Heart left ventricle (tissue), 13 donors: ENCODE measurements at regions not wholly inside any gene's neighbourhood (a gene's known extent, or its start where the extent isn't known, plus 50 kb on each side); places are given as distances from the start of the nearest gene placed in this dataset.

Source experiments
- POLR2A ChIP-seq, 2 donors: fragments of 450-650 bp; IDR thresholded peaks; one replicate each; pipeline ENCODE4 v1.6.1; 2017; ENCODE audit warnings: antibody characterized with exemption in 2 of 2, mild to moderate bottlenecking in 2 of 2, moderate library complexity in 2 of 2
- TF ChIP-seq, protein P1 (sequence below), 12 donors: fragments of 200-600 bp; sonication (generic) in 4 of 12; IDR thresholded peaks; one replicate each; pipeline versions ENCODE4 v1.5.0 to v1.8.0; 2018 to 2022; ENCODE audit warnings: antibody characterized with exemption in 12 of 12, mild to moderate bottlenecking in 5 of 12
- donor health status: ischemic (EF 13 %, LVEDD 7.1; RV severe dilation, severe dysfunction).
- donor health status: DM: no; HTN: yes; CAD: no.
- donor health status: DM: no; HTN: no; CAD: no.
- donor health status: ischemic (EF 25% LVEDD 6.9; RV normal size, moderate dysfunction).
- donor health status: ischemic (EF 25% LVEDD 5.7; RV mildly dilated, moderate dysfunction).
- donor health status: ischemic (EF 35%, LVEDD 5.7; RV mildly dilated, moderate dysfunction).
- donor health status: nonischemic (EF 11% LVEDD 7.7; RV severe dilation, severe dysfunction).
- donor health status: DM: yes; HTN: yes; CAD: no.
- donor health status: PGD.
- donor health status: ischemic (EF 29% LVEDD 5.4; RV normal size, mild dysfunction).
- donor health status: nonischemic (EF 23%, LVEDD 6.1; RV moderate dilation, normal function).

GRCh38 chr18:75923169-75923568 is 495.7 kb upstream of the SMIM21 start:
- no peak for TF ChIP-seq POLR2A (IDR thresholded peaks at IDR 0.05)
- TF ChIP-seq, protein P1, sequence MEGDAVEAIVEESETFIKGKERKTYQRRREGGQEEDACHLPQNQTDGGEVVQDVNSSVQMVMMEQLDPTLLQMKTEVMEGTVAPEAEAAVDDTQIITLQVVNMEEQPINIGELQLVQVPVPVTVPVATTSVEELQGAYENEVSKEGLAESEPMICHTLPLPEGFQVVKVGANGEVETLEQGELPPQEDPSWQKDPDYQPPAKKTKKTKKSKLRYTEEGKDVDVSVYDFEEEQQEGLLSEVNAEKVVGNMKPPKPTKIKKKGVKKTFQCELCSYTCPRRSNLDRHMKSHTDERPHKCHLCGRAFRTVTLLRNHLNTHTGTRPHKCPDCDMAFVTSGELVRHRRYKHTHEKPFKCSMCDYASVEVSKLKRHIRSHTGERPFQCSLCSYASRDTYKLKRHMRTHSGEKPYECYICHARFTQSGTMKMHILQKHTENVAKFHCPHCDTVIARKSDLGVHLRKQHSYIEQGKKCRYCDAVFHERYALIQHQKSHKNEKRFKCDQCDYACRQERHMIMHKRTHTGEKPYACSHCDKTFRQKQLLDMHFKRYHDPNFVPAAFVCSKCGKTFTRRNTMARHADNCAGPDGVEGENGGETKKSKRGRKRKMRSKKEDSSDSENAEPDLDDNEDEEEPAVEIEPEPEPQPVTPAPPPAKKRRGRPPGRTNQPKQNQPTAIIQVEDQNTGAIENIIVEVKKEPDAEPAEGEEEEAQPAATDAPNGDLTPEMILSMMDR (IDR thresholded peaks at IDR 0.05), result no peak
